H9 (cell line): ENCODE measurements at regions not wholly inside any gene's neighbourhood (a gene's known extent, or its start where the extent isn't known, plus 50 kb on each side); places are given as distances from the start of the nearest gene placed in this dataset.

Experiments
- DNase-seq: peaks from one replicate; pipeline ENCODE4 v3.0.0-alpha.2; 2017
- H2AFZ ChIP-seq: one replicate; pipeline ENCODE4 v1.6.1; 2013; ENCODE audit warnings: mild to moderate bottlenecking, low read length, control low read depth, moderate library complexity
- H2AK5ac ChIP-seq: 2 replicates; pipeline ENCODE4 v1.6.1; 2013; ENCODE audit warnings: low read length, control low read depth, mixed read lengths; ENCODE audit not compliant: insufficient read length
- H2BK120ac ChIP-seq: one replicate; pipeline ENCODE4 v1.6.1; 2013; ENCODE audit warnings: low read depth, mild to moderate bottlenecking, low read length, control low read depth, inconsistent platforms; ENCODE audit not compliant: poor library complexity, severe bottlenecking
- H2BK12ac ChIP-seq: 2 replicates; pipeline ENCODE4 v1.6.1; 2013; ENCODE audit warnings: low read length, control low read depth, mixed read lengths, low read depth; ENCODE audit not compliant: insufficient read length
- H2BK15ac ChIP-seq: 2 replicates; pipeline ENCODE4 v1.6.1; 2013; ENCODE audit warnings: low read depth, low read length, control low read depth
- H2BK20ac ChIP-seq: one replicate; pipeline ENCODE4 v1.6.1; 2013; ENCODE audit warnings: low read depth, mild to moderate bottlenecking, low read length, control low read depth, inconsistent platforms; ENCODE audit not compliant: poor library complexity, severe bottlenecking
- H2BK5ac ChIP-seq: 2 replicates; pipeline ENCODE4 v1.6.1; 2013; ENCODE audit warnings: low read length, control low read depth, mixed read lengths; ENCODE audit not compliant: insufficient read length
- H3K14ac ChIP-seq: 2 replicates; pipeline ENCODE4 v1.6.1; 2013; ENCODE audit warnings: low read length, control low read depth; ENCODE audit not compliant: insufficient read depth
- H3K18ac ChIP-seq: 2 replicates; pipeline ENCODE4 v1.6.1; 2013; ENCODE audit warnings: low read depth, mild to moderate bottlenecking, mixed read lengths, low read length, control low read depth; ENCODE audit not compliant: insufficient read length
- H3K23ac ChIP-seq: 2 replicates; pipeline ENCODE4 v1.6.1; 2013; ENCODE audit warnings: low read length, control low read depth, mixed read lengths, low read depth; ENCODE audit not compliant: insufficient read length
- H3K23me2 ChIP-seq: 2 replicates; pipeline ENCODE4 v1.6.1; 2013; ENCODE audit warnings: low read depth, mild to moderate bottlenecking, mixed read lengths, low read length, control low read depth; ENCODE audit not compliant: insufficient read length, poor library complexity, severe bottlenecking
- H3K27ac ChIP-seq: 2 replicates; pipeline ENCODE4 v1.5.1; 2013; ENCODE audit warnings: low read length, control low read depth, mixed read lengths, low read depth; ENCODE audit not compliant: insufficient read length
- H3K27me3 ChIP-seq: 2 replicates; pipeline ENCODE4 v1.6.1; 2013; ENCODE audit warnings: low read length, control low read depth, inconsistent platforms; ENCODE audit not compliant: insufficient read depth
- H3K4ac ChIP-seq: 2 replicates; pipeline ENCODE4 v1.6.1; 2013; ENCODE audit warnings: low read depth, mild to moderate bottlenecking, control low read depth, inconsistent platforms, low read length, moderate library complexity
- H3K4me1 ChIP-seq: 2 replicates; pipeline ENCODE4 v1.6.1; 2013; ENCODE audit warnings: low read length, control low read depth, inconsistent platforms; ENCODE audit not compliant: insufficient read depth
- H3K4me2 ChIP-seq: 2 replicates; pipeline ENCODE4 v1.6.1; 2013; ENCODE audit warnings: low read length, control low read depth, mixed read lengths; ENCODE audit not compliant: insufficient read length, insufficient read depth
- H3K56ac ChIP-seq: 2 replicates; pipeline ENCODE4 v1.6.1; 2013; ENCODE audit warnings: low read depth, mild to moderate bottlenecking, mixed read lengths, low read length, control low read depth; ENCODE audit not compliant: insufficient read length
- H3K79me1 ChIP-seq: 2 replicates; pipeline ENCODE4 v1.6.1; 2013; ENCODE audit warnings: low read depth, mild to moderate bottlenecking, moderate library complexity, low read length, control low read depth, inconsistent platforms; ENCODE audit not compliant: insufficient read depth, poor library complexity, severe bottlenecking
- H3K79me2 ChIP-seq: 2 replicates; pipeline ENCODE4 v1.6.1; 2013; ENCODE audit warnings: low read length, control low read depth, inconsistent platforms; ENCODE audit not compliant: insufficient read depth
- H3K9ac ChIP-seq: 2 replicates; pipeline ENCODE4 v1.6.1; 2013; ENCODE audit warnings: low read length, control low read depth, mixed read lengths; ENCODE audit not compliant: insufficient read length; ENCODE audit errors: extremely low read depth
- H3K9me3 ChIP-seq: one replicate; pipeline ENCODE4 v1.6.1; 2013; ENCODE audit warnings: low read depth, low read length, inconsistent platforms; ENCODE audit not compliant: control insufficient read depth
- H3T11ph ChIP-seq: one replicate; pipeline ENCODE4 v1.6.1; 2013; ENCODE audit warnings: mild to moderate bottlenecking, low read length, control low read depth, inconsistent platforms
- H4K20me1 ChIP-seq: one replicate; pipeline ENCODE4 v1.6.1; 2013; ENCODE audit not compliant: control insufficient read depth, insufficient read length, insufficient read depth
- H4K5ac ChIP-seq: 2 replicates; pipeline ENCODE4 v1.6.1; 2013; ENCODE audit warnings: low read depth, mild to moderate bottlenecking, mixed read lengths, low read length, control low read depth; ENCODE audit not compliant: insufficient read length
- H4K8ac ChIP-seq: replicated peaks from 2 replicates; pipeline ENCODE4 v1.6.1; 2013; ENCODE audit warnings: low read length, control low read depth, mixed read lengths, low read depth; ENCODE audit not compliant: insufficient read length
- H4K91ac ChIP-seq: 2 replicates; pipeline ENCODE4 v1.6.1; 2013; ENCODE audit warnings: low read depth, mild to moderate bottlenecking, moderate library complexity, mixed read lengths, low read length, control low read depth; ENCODE audit not compliant: insufficient read length
- H3K27ac Mint-ChIP-seq, 3 experiments: 2 replicates in 2 of 3; 3 replicates in 1 of 3; pipeline ENCODE4 v1.8.0; 2020 to 2021; ENCODE audit warnings: mixed read lengths in 3 of 3, mild to moderate bottlenecking in 1 of 3, moderate library complexity in 1 of 3
- H3K27me3 Mint-ChIP-seq: 2 replicates; pipeline ENCODE4 v1.8.0; 2021; ENCODE audit warnings: low read depth, mild to moderate bottlenecking, moderate library complexity, mixed read lengths
- H3K36me3 Mint-ChIP-seq, 3 experiments: 2 replicates in 2 of 3; 3 replicates in 1 of 3; pipeline ENCODE4 v1.8.0; 2020 to 2021; ENCODE audit warnings: low read depth in 3 of 3, mixed read lengths in 3 of 3; ENCODE audit not compliant: insufficient read depth in 1 of 3
- H3K4me1 Mint-ChIP-seq, 2 experiments: 2 replicates each; pipeline ENCODE4 v1.8.0; 2020; ENCODE audit warnings: mixed read lengths in 2 of 2
- H3K4me3 Mint-ChIP-seq, 2 experiments: 2 replicates in 1 of 2; 3 replicates in 1 of 2; pipeline ENCODE4 v1.8.0; 2020 to 2021; ENCODE audit warnings: mild to moderate bottlenecking in 2 of 2, mixed read lengths in 2 of 2, moderate library complexity in 1 of 2
- H3K9me3 Mint-ChIP-seq, 2 experiments: 2 replicates in 1 of 2; 3 replicates in 1 of 2; pipeline ENCODE4 v1.8.0; 2020; ENCODE audit warnings: mild to moderate bottlenecking in 2 of 2, mixed read lengths in 2 of 2, moderate library complexity in 1 of 2
- WGBS: extraction: QIAGEN DNeasy Blood & Tissue Kit; methylation state at CpG from one replicate; pipeline ENCODE4 v1.1.7; 2013; ENCODE audit warnings: missing lambda C conversion rate, low lambda C conversion rate, mixed read lengths; ENCODE audit not compliant: insufficient read length; ENCODE audit errors: extremely low coverage; 5-methylcytosine and 5-hydroxymethylcytosine counted together
- TF ChIP-seq, protein P1 (sequence below): fragments of 200-600 bp; sonication (generic); conservative IDR thresholded peaks from 3 replicates; pipeline ENCODE4 v1.8.0; 2021; ENCODE audit warnings: antibody characterized with exemption, mild to moderate bottlenecking

DNA sequence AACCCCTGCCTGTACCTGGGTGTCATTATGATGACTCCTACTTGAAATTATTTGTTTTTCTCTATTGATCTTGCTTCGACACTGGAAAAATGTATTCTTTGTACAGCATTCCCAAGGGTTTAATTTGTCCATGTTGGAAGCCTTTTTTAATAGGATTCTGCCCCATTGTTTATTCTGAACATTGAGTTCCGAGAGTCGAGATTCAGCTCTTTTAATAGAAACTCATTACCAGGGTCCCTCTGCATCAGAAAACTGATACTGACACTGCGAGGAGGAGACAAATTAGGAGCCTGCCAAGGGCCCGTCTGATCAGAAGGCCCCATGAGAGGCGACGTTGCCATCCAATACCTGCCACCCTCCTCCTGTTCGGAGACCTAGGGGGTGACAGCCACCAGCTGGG is 260.5 kb upstream of the ZMIZ1 start:
- no peak overlapping the region for H3K27ac ChIP-seq
- H3K18ac ChIP-seq: no peak overlapping the region
- no peak overlapping the region for H3K4me3 Mint-ChIP-seq

More for the DNA sequence above, 260.5 kb upstream of the ZMIZ1 start:
- Histone ChIP-seq H2AFZ (no peak overlapping the region), H3T11ph (no peak overlapping the region), H3K14ac (no peak overlapping the region), H3K4me1 (no peaks in the 10 kb centered on the region), H2BK5ac (no peak overlapping the region), H2BK20ac (no peak overlapping the region), H4K91ac (no peak overlapping the region), H3K79me1 (no peaks in the 10 kb centered on the region), H3K27me3 (no peaks in the 10 kb centered on the region), H3K9me3 (no peaks in the 10 kb centered on the region), H2AK5ac (no peak overlapping the region), H3K4ac (no peak overlapping the region), H3K23me2 (no peaks in the 10 kb centered on the region), H3K56ac (no peak overlapping the region), H3K4me2 (no peak overlapping the region), H3K23ac (no peak overlapping the region), H3K9ac (no peak overlapping the region), H3K79me2 (no peaks in the 10 kb centered on the region), H2BK120ac (no peak overlapping the region), H2BK12ac (no peak overlapping the region), H2BK15ac (no peak overlapping the region), H4K5ac (no peak overlapping the region), H4K8ac (no peak overlapping the region), H4K20me1 (no peaks in the 10 kb centered on the region)
- H3K27me3 Mint-ChIP-seq: peaks cover 41% of the 10 kb centered on the region
- TF ChIP-seq, protein P1, sequence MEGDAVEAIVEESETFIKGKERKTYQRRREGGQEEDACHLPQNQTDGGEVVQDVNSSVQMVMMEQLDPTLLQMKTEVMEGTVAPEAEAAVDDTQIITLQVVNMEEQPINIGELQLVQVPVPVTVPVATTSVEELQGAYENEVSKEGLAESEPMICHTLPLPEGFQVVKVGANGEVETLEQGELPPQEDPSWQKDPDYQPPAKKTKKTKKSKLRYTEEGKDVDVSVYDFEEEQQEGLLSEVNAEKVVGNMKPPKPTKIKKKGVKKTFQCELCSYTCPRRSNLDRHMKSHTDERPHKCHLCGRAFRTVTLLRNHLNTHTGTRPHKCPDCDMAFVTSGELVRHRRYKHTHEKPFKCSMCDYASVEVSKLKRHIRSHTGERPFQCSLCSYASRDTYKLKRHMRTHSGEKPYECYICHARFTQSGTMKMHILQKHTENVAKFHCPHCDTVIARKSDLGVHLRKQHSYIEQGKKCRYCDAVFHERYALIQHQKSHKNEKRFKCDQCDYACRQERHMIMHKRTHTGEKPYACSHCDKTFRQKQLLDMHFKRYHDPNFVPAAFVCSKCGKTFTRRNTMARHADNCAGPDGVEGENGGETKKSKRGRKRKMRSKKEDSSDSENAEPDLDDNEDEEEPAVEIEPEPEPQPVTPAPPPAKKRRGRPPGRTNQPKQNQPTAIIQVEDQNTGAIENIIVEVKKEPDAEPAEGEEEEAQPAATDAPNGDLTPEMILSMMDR: no peak
- H3K9me3 Mint-ChIP-seq: no peaks in the 10 kb centered on the region
- H3K36me3 Mint-ChIP-seq: 0 out of 7 replicates have a peak, but pooled peaks cover 0 to 4% (median 0%) of the 10 kb centered on the region in 3 experiments
- WGBS: no CpG with 5 or more reads among the region's 8 CpGs
- peaks cover 0 to 3% of the 10 kb centered on the region in 2 experiments; a peak in 2 of 4 replicates for H3K4me1 Mint-ChIP-seq
- DNase-seq: no peak
- H3K27ac Mint-ChIP-seq: peak overlapping the region in 2 of 3 experiments; percentile 37 to 76; a peak in 2 of 7 replicates
